GM12865 (cell line): ENCODE measurements at regions not wholly inside any gene's neighbourhood (a gene's known extent, or its start where the extent isn't known, plus 50 kb on each side); places are given as distances from the start of the nearest gene placed in this dataset.

Source experiments
- DNase-seq: peaks from one replicate; pipeline ENCODE4 v3.0.0; 2010; ENCODE audit warnings: low read depth
- H3K4me3 ChIP-seq: 2 replicates; pipeline ENCODE4 v1.5.1; 2011; ENCODE audit warnings: mild to moderate bottlenecking, low read depth, low read length, control low read depth
- CTCF ChIP-seq: IDR thresholded peaks from 2 replicates; pipeline ENCODE4 v1.5.1; 2011; ENCODE audit warnings: low read length, control low read depth, low read depth, inconsistent platforms; ENCODE audit not compliant: insufficient read depth; ENCODE audit errors: missing control alignments

GRCh38 chr1:11426617-11427016 lies 52.3 kb upstream of the DISP3 start:
- no peak for DNase-seq
- no peak for TF ChIP-seq CTCF
- H3K4me3 ChIP-seq = no peak overlapping the region

GRCh38 chr1:11428789-11429188 lies 50.2 kb upstream of the DISP3 start:
- DNase-seq = no peak
- no peak for TF ChIP-seq CTCF
- no peak overlapping the region for H3K4me3 ChIP-seq
